CD4-positive, alpha-beta T cell treated with Interleukin-10 for 1 hour (primary cell): ENCODE measurements at regions not wholly inside any gene's neighbourhood (a gene's known extent, or its start where the extent isn't known, plus 50 kb on each side); places are given as distances from the start of the nearest gene placed in this dataset.

ENCODE experiments used
- DNase-seq: peaks from one replicate; pipeline ENCODE4 v3.0.0-alpha.2; 2020

- DNase-seq = no peak
Observed at GRCh38 chr3:117695871-117696645, 986.5 kb downstream of the TUSC7 start.

GRCh38 chr3:117696851-117697407 is 987.4 kb downstream of the TUSC7 start:
- no peak for DNase-seq

GRCh38 chr3:117699058-117699457 is 989.5 kb downstream of the TUSC7 start:
- no peak for DNase-seq

GRCh38 chr3:117700573-117701360 is 991.2 kb downstream of the TUSC7 start:
- no peak for DNase-seq

GRCh38 chr3:117705011-117705410 is 995.4 kb downstream of the TUSC7 start:
- no peak for DNase-seq

- DNase-seq = no peak
Observed at GRCh38 chr3:117706037-117706436, 996.5 kb downstream of the TUSC7 start.

GRCh38 chr3:117706756-117707155 is 997.2 kb downstream of the TUSC7 start:
- DNase-seq = no peak

GRCh38 chr3:117708601-117709000 is 999.0 kb downstream of the TUSC7 start:
- no peak for DNase-seq

- no peak for DNase-seq
Observed at GRCh38 chr3:117709108-117709507, 999.5 kb downstream of the TUSC7 start.

GRCh38 chr3:117710501-117710900 is 1000.9 kb downstream of the TUSC7 start:
- DNase-seq = no peak

GRCh38 chr3:117719316-117719926 is 1009.8 kb downstream of the TUSC7 start:
- DNase-seq = no peak

GRCh38 chr3:117721866-117722265 is 1012.3 kb downstream of the TUSC7 start:
- no peak for DNase-seq

GRCh38 chr3:117722856-117723255 is 1013.3 kb downstream of the TUSC7 start:
- DNase-seq = peak; percentile 9

GRCh38 chr3:117723825-117724224 is 1014.2 kb downstream of the TUSC7 start:
- no peak for DNase-seq

GRCh38 chr3:117725314-117725713 is 1015.7 kb downstream of the TUSC7 start:
- DNase-seq = no peak

GRCh38 chr3:117726776-117727175 is 1017.2 kb downstream of the TUSC7 start:
- DNase-seq = no peak

- no peak for DNase-seq
Observed at GRCh38 chr3:117728226-117728625, 1018.6 kb downstream of the TUSC7 start.

- no peak for DNase-seq
Observed at GRCh38 chr3:117734496-117734895, 1024.9 kb downstream of the TUSC7 start.

- DNase-seq = no peak
Observed at GRCh38 chr3:117735481-117736101, 1026.0 kb downstream of the TUSC7 start.

- no peak for DNase-seq
Observed at GRCh38 chr3:117736846-117737245, 1027.3 kb downstream of the TUSC7 start.

- no peak for DNase-seq
Observed at GRCh38 chr3:117743993-117744392, 1034.4 kb downstream of the TUSC7 start.

GRCh38 chr3:117744935-117745334 is 1035.4 kb downstream of the TUSC7 start:
- DNase-seq = no peak

- DNase-seq = no peak
Observed at GRCh38 chr3:117745516-117745915, 1035.9 kb downstream of the TUSC7 start.
